CD4-positive, alpha-beta T cell treated with Interleukin-6 for 4 hours (primary cell): ENCODE measurements at regions not wholly inside any gene's neighbourhood (a gene's known extent, or its start where the extent isn't known, plus 50 kb on each side); places are given as distances from the start of the nearest gene placed in this dataset.
"Not testable (repeated sequence)": the region's sequence is repeated elsewhere in the genome, so short reads cannot be mapped to it uniquely, and the experiment has no call there.

Source experiments
- DNase-seq: peaks from one replicate; pipeline ENCODE4 v3.0.0-alpha.2; 2020; ENCODE audit warnings: mixed read lengths

- no peak for DNase-seq
Measured at GRCh38 chr7:114173170-114173890, 241.3 kb upstream of the FOXP2 start.

DNA sequence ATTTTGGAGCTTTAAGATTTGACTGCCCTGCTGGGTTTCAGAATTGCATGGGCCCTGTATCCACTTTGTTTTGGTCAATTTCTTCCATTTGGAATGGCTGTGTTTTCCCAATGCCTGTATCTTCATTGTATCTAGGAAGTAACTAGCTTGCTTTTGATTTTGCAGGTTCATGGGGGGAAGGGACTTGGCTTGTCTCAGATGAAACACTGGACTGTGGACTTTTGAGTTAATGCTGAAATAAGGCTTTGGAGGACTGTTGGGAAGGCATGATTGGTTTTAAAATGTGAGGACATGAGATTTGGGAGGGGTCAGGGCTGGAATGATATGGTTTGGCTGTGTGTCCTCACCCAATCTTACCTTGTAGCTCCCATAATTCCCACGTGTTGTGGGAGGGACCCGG, 245.2 kb upstream of the FOXP2 start:
- DNase-seq = not testable (repeated sequence)

DNA sequence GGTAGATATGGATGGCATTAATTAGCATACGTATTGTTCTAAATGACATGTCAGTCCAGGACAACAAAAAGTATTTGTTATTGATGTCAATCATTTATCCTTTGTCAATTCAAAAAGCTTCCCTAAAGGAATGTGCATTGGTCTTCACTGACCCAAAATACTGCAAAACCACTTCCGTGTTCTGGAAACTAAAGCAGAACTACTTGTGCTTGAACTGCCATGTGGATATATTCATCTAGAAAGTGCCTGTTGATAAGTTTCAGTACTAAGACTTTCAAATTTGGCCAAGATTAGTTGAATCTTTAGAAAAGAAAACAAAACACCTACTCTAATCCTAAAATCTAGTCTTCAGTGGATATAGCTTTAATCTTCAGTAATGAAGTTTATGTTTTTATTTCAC, 242.1 kb upstream of the PPP1R3A start:
- DNase-seq = no peak

GRCh38 chr7:114158854-114159253, 240.0 kb upstream of the PPP1R3A start:
- DNase-seq = no peak

GRCh38 chr7:114158275-114158674, 239.5 kb upstream of the PPP1R3A start:
- DNase-seq = no peak

- no peak for DNase-seq
Measured at GRCh38 chr7:114156178-114156577, 237.4 kb upstream of the PPP1R3A start.

DNA sequence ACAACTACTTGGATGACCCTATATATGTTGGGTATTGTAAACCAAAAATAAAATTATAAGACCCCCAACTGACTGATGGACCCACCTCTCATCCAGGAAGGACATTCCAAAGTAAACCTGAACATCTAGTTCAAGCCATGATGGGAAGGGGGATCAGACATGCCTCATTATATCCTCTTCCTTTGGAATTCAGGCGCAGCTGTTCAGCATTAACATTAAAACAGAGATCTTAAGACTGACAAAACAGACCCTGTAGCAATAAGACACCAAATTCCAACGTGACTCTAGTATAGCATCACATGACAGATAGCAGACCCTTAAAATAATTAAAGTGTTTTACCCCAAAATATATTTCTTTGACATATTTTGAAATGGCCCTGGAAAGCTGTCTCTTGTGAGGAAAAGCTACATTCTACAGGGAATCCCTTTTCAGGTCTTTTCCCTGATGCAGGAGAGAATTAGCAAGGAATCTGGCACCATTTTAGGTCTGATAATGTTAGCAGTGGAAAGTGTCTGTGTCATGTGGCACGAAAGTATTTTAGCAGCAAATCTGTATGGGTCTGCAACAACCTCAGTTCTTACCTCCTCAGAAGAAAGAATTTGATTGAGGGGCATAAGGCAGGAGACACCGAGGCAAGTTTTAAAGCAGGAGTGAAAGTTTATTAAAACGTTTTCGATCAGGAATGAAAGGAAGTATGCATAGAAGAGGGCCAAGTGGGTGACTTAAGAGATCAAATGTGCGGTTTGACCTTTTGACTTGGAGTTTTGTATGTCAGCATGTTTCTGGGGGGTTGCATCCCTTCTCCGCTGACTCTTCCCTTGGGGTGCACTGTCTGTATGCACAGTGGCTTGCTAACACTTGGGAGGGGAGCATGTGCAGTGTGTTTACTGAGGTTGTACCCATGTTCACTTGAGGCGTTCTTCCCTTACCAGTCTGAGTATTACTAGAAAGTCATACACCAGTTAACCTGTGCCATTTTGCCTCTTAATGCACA, 236.6 kb upstream of the PPP1R3A start:
- DNase-seq = no peak

DNA sequence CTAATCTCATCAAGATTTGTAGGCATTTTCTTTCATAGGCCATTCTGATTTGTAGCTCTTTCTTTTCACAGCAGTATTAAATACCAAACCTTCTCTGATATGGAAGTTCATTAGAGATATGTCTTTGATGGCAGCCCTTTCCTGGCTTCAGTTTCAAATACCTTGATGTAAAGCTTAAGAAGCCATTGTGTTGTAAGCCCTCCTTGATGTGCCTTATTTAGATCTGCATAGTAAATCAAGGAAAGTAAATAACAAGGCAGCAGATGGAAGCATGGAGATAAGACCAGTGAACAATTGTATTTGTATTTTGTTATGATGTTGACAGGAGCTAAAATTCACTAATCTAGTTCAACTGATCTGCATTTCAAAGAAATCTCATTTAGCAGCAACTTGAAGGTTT, 234.9 kb upstream of the PPP1R3A start:
- no peak for DNase-seq

DNA sequence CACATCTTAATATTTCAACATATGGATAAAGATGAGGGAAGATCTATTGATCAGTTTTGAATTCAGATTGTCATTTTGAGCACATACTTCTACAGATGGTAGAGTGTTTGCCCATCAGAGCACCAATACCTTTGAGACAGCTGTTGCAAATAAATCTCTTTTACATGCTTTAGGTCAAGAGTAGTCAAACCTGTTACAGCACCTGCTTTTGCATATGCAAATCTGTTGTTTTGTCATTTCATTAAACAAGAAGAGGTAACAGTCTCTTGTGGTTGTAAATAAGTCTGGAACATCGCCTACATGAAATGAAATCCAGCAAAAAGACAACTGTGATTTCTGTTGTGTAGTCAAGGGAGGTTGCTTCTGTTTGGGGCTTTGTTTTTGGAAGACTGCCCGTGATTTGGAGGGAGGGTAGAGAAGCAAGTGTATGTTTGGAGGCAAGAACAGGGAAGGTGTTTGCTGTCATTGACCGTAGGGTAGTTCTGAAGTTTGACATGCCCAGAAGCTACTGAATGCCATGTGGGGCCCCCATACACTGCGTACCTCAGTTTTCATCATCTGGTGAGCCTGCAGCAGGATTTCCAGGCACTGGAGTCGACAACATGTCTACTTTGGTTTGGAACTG, 233.6 kb upstream of the PPP1R3A start:
- DNase-seq = no peak

- DNase-seq = no peak
Measured at GRCh38 chr7:114151777-114152176, 233.0 kb upstream of the PPP1R3A start.

DNA sequence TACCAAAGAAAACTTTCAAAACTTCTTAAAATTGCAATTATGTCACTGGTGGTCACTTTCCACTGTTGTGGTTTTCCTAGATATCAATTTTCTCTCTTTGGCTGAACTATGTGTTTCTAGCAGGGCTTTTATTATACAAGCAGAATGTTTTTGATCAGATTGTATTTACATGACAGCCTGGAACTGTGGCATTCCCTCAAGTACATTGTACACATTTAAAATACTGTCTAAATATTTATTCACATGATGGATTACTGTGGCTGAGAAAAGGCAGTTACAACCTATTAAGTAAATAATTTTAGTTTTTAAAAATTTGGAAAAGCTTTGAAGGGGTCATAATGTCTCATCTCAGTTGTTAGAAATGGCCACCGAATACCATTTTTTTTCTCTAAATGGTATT, 231.9 kb upstream of the PPP1R3A start:
- no peak for DNase-seq

DNA sequence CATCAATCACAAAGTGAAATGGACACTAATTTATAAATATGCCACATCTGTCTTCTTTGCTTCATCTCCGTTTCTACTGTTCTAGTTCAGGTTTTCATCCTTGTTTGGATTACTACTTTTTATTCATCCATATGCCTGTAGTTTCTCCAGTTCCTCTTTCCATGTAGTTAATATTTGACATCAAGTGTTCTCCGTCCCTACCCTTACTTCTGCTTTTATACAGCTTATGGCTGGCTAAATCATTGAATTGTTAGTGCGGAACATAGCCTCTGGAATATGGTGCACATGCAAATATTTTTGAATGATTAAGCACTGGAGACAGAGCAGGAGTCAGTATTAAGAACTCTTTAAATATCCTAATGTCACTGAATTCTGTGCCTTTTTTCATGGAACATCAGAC, 230.0 kb upstream of the PPP1R3A start:
- no peak for DNase-seq

- DNase-seq = no peak
Measured at GRCh38 chr7:114141415-114141814, 222.6 kb upstream of the PPP1R3A start.

- DNase-seq = no peak
Measured at GRCh38 chr7:114140561-114140960, 221.8 kb upstream of the PPP1R3A start.

- DNase-seq = not testable (repeated sequence)
Measured at GRCh38 chr7:114139690-114140089, 220.9 kb upstream of the PPP1R3A start.

- DNase-seq = no peak
Measured at GRCh38 chr7:114138587-114138986, 219.8 kb upstream of the PPP1R3A start.

- no peak for DNase-seq
Measured at GRCh38 chr7:114133717-114134116, 214.9 kb upstream of the PPP1R3A start.

DNA sequence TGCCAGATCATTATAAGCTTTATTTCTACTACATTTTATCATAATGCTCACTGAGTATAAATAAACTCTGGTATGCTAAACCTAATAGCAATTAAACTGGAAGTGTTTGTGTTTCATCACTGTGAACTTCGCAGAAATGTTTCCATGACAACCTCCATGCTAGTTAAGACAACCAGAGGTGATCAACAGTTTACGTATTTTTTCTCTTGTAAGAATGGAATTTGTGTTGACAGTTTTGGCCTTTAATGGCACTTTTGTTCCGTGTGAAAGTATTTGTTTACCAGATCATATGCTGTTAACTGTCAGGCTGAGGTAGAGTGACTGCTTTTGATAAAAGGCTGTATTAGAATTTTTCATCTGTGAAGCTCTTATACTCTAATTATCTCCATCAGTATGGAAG, 212.1 kb upstream of the PPP1R3A start:
- DNase-seq = no peak

- no peak for DNase-seq
Measured at GRCh38 chr7:114128880-114129279, 210.1 kb upstream of the PPP1R3A start.

DNA sequence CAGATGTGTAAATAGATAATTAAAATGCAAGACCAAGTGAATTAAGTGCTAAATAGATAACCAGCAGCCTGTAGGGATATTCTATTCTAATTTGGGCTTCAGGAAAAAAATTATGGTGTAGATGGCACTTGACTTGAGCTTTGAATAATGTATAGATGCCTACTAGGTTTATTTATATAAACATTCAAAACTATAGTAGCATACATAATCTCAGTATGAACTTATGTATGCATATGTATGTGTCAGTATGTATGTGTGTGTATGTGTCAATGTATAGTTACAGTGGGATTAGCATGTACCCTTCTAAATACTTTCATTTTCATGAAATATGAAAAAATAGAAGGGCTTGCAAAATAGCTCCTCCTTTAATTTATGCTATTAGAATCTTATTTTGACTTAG, 207.3 kb upstream of the PPP1R3A start:
- DNase-seq = no peak

DNA sequence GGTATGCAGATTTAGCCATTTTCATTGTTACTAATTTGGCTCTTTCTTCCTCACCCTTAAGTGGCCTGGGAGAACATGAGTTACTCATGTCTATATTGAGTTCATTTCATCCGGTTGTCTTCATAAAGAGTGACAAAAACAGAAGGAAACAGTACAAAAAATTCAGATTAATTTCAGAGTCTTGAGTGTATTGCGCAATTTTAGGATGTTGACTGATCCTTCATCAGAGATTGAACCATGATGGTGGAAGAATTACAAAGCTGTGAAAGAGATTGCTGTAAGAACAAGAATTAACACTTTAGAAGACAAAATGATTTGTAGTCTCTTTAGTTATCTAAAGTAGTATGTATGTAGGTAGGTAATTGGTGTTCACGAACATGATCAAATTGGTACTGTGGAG, 194.0 kb upstream of the PPP1R3A start:
- no peak for DNase-seq

DNA sequence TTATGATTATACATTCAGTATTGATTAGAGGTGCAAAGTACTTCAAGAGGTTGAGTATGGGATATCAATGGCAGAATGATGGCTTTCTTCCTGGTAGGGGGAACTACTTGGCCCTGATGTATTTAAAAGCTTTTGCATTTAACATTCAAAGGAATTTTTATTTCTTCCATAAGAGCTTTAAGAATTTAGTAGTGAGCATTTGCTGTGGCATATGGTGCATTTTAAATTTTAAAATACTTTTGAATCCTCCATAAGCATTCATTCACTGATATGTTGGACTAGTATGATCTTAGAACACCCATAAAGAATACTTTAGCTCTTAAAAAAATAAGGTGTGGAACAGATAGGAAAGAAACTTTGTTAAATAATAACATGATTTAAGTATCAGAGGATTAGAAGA, 191.9 kb upstream of the PPP1R3A start:
- no peak for DNase-seq

DNA sequence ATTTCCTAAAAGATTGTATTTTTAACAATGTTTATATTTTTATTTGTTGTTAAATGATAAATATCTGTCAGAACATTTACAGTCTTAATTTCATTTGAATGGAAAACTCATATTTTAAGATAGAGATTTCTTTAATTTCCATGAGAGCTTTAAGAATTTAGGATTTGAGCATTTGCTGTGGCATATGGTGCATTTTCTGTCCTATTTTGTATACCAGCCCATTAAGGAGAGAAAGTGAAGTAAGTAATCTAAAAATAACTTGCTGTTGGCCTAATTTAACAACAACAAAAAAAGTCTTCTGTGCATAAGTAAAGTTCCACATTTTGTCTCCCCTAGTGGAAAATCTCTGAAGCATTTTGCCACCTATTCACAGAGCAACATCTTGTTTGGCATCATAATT, 190.9 kb upstream of the PPP1R3A start:
- no peak for DNase-seq

- no peak for DNase-seq
Measured at GRCh38 chr7:114109304-114109703, 190.5 kb upstream of the PPP1R3A start.
